Esophagus muscularis mucosa (tissue), 4 donors: ENCODE measurements at regions not wholly inside any gene's neighbourhood (a gene's known extent, or its start where the extent isn't known, plus 50 kb on each side); places are given as distances from the start of the nearest gene placed in this dataset.
"Not testable (repeated sequence)": the region's sequence is repeated elsewhere in the genome, so short reads cannot be mapped to it uniquely, and the experiment has no call there.

Experiments
- DNase-seq: peaks from one replicate; pipeline ENCODE4 v3.0.0-alpha.2; 2017; ENCODE audit errors: extremely low spot score
- H3K27ac ChIP-seq, 4 donors: fragments of 200-600 bp; sonication (generic); replicated peaks in 1 of 4; 1 replicate in 3 of 4; 2 replicates in 1 of 4; pipeline ENCODE4 v1.5.1; 2016 to 2019; ENCODE audit warnings: mild to moderate bottlenecking in 1 of 4
- H3K27me3 ChIP-seq, 4 donors: fragments of 200-600 bp; sonication (generic); one replicate each; pipeline versions ENCODE4 v1.5.1 to v1.6.0; 2016 to 2019
- H3K36me3 ChIP-seq, 4 donors: fragments of 200-600 bp; sonication (generic); one replicate each; pipeline ENCODE4 v1.5.1; 2016 to 2019
- H3K4me1 ChIP-seq, 4 donors: fragments of 200-600 bp; sonication (generic); one replicate each; pipeline ENCODE4 v1.5.1; 2016 to 2019
- H3K4me3 ChIP-seq, 4 donors: fragments of 200-600 bp; sonication (generic); 1 replicate in 2 of 4; 2 replicates in 2 of 4; pipeline ENCODE4 v1.5.1; 2016 to 2019; ENCODE audit warnings: mild to moderate bottlenecking in 4 of 4, moderate library complexity in 1 of 4
- H3K9me3 ChIP-seq, 4 donors: fragments of 200-600 bp; sonication (generic); 1 replicate in 3 of 4; 2 replicates in 1 of 4; pipeline ENCODE4 v1.5.1; 2016 to 2019
- CTCF ChIP-seq, 3 experiments: fragments of 200-600 bp in 2 of 3; fragments of 450-650 bp in 1 of 3; sonication (generic) in 2 of 3; IDR thresholded peaks; one replicate each; pipeline ENCODE4 v1.5.1; 2017 to 2019; ENCODE audit warnings: antibody characterized with exemption in 3 of 3, mild to moderate bottlenecking in 2 of 3, moderate library complexity in 1 of 3
- EP300 ChIP-seq: sonication (generic); formaldehyde crosslinking; IDR thresholded peaks from one replicate; pipeline ENCODE4 v1.6.1; 2017; ENCODE audit warnings: antibody characterized with exemption
- POLR2A ChIP-seq: fragments of 450-650 bp; IDR thresholded peaks from one replicate; pipeline ENCODE4 v1.6.1; 2017; ENCODE audit warnings: antibody characterized with exemption, moderate library complexity, mild to moderate bottlenecking, low read depth
- POLR2AphosphoS5 ChIP-seq, 2 donors: sonication (generic); formaldehyde crosslinking; IDR thresholded peaks; one replicate each; pipeline ENCODE4 v1.6.1; 2017; ENCODE audit warnings: antibody characterized with exemption in 2 of 2
- WGBS: methylation state at CpG from one replicate; pipeline ENCODE4 v1.1.5; 2018; 5-methylcytosine and 5-hydroxymethylcytosine counted together
- intact Hi-C: fragments of 100-400 bp; cut with DNase I; formaldehyde crosslinking; loops from one replicate; pipeline ENCODE4 v1.15.1; 2023

- no peaks in the 10 kb centered on the region for H3K27me3 ChIP-seq
- intact Hi-C loops = no loop called here
- H3K9me3 ChIP-seq = no peaks in the 10 kb centered on the region
- TF ChIP-seq CTCF (IDR thresholded peaks at IDR 0.05) (no peak), POLR2AphosphoS5 (IDR thresholded peaks at IDR 0.05) (no peak), EP300 (no peak), POLR2A (no peak)
- H3K27ac ChIP-seq = no peak overlapping the region
- no peaks in the 10 kb centered on the region for H3K36me3 ChIP-seq
- DNase-seq = no peak
- WGBS = 79% methylated on average over 5 of the region's 5 CpGs
- H3K4me1 ChIP-seq = peaks cover 0 to 7% (median 0%) of the 10 kb centered on the region in 4 donors
- no peak overlapping the region for H3K4me3 ChIP-seq
Observed at GRCh38 chrX:65194547-65194946, 218.3 kb upstream of the ZC4H2 start.

GRCh38 chrX:65163325-65163724, 187.1 kb upstream of the ZC4H2 start:
- H3K27me3 ChIP-seq, H3K36me3 ChIP-seq, H3K27ac ChIP-seq, H3K4me1 ChIP-seq, H3K4me3 ChIP-seq, DNase-seq, intact Hi-C loops: not testable (repeated sequence)
- 93% methylated on average over 9 of the region's 10 CpGs for WGBS
- H3K9me3 ChIP-seq = peaks cover 0 to 11% (median 0%) of the 10 kb centered on the region in 4 donors

- H3K27ac ChIP-seq = no peak overlapping the region
- no peak overlapping the region for H3K4me3 ChIP-seq
- TF ChIP-seq POLR2A (no peak), EP300 (no peak), POLR2AphosphoS5 (IDR thresholded peaks at IDR 0.05) (no peak), CTCF (IDR thresholded peaks at IDR 0.05) (no peak)
- no peaks in the 10 kb centered on the region for H3K36me3 ChIP-seq
- intact Hi-C loops = no loop called here
- whole genome bisulfite sequencing = 66% methylated on average over 4 of the region's 5 CpGs
- H3K4me1 ChIP-seq = no peaks in the 10 kb centered on the region
- peaks cover 0 to 6% (median 0%) of the 10 kb centered on the region in 4 donors for H3K9me3 ChIP-seq
- no peaks in the 10 kb centered on the region for H3K27me3 ChIP-seq
- no peak for DNase-seq
Observed at GRCh38 chrX:65148232-65148631, 172.0 kb upstream of the ZC4H2 start.

- DNase-seq = no peak
- no peak for TF ChIP-seq POLR2AphosphoS5 (IDR thresholded peaks at IDR 0.05)
- no peak for TF ChIP-seq EP300
- no peak for TF ChIP-seq CTCF (IDR thresholded peaks at IDR 0.05)
- TF ChIP-seq POLR2A = no peak
- no peaks in the 10 kb centered on the region for H3K9me3 ChIP-seq
- no peak overlapping the region for H3K27ac ChIP-seq
- no peaks in the 10 kb centered on the region for H3K27me3 ChIP-seq
- intact Hi-C loops = no loop called here
- no peaks in the 10 kb centered on the region for H3K4me1 ChIP-seq
- H3K36me3 ChIP-seq = no peaks in the 10 kb centered on the region
- WGBS = 60% methylated on average over 1 of the region's 1 CpG
- H3K4me3 ChIP-seq = no peak overlapping the region
Observed at GRCh38 chrX:65136424-65136823, 160.2 kb upstream of the ZC4H2 start.

GRCh38 chrX:65127842-65128241, 151.6 kb upstream of the ZC4H2 start:
- no peak for DNase-seq
- WGBS = 64% methylated on average over 3 of the region's 3 CpGs

More at GRCh38 chrX:65127842-65128241, 151.6 kb upstream of the ZC4H2 start:
- no peak overlapping the region for H3K4me3 ChIP-seq
- no peaks in the 10 kb centered on the region for H3K27me3 ChIP-seq
- peaks cover 0 to 19% (median 0%) of the 10 kb centered on the region in 4 donors for H3K9me3 ChIP-seq
- intact Hi-C loops = no loop called here
- no peak overlapping the region for H3K27ac ChIP-seq
- H3K4me1 ChIP-seq = no peaks in the 10 kb centered on the region
- H3K36me3 ChIP-seq = no peaks in the 10 kb centered on the region
- no peak for TF ChIP-seq EP300
- TF ChIP-seq POLR2A = no peak
- no peak for TF ChIP-seq POLR2AphosphoS5 (IDR thresholded peaks at IDR 0.05)
- no peak for TF ChIP-seq CTCF (IDR thresholded peaks at IDR 0.05)
